ENCODE measurements at regions not wholly inside any gene's neighbourhood (a gene's known extent, or its start where the extent isn't known, plus 50 kb on each side); places are given as distances from the start of the nearest gene placed in this dataset.

DNA sequence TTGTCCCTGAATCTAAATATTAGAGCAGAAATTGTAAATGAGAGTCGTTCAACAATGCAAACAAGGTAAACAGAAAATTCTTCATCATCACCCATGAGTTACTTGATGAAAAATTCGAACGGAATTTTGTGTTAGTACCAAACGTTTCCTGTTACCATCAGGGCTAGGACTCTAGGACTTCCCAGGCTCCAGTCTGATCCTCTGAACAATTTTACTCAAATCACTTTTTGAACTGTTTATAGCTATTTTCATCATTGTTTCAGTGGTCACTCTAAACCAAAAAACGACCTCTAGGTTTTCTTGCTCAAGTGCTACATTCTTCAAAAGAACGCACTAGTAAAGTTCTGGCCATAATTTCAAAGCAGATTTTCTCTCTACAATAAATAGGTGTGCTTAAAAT lies 273.3 kb downstream of the MREG start:
- TF ChIP-seq BCL11A (IDR thresholded peaks at IDR 0.05; ENCODE audit: low read depth in 2 of 2, low read length in 2 of 2) (no peak), RAD21 (IDR thresholded peaks at IDR 0.05 in 1 of 2, conservative IDR thresholded peaks at IDR 0.05 in 1 of 2; ENCODE audit: low read depth in 2 of 2, low read length in 2 of 2) (no peak), GABPA (IDR thresholded peaks at IDR 0.05; ENCODE audit: borderline replicate concordance, insufficient read depth, low read length) (no peak), POLR2A (IDR thresholded peaks at IDR 0.05; ENCODE audit: control extremely low read depth in 1 of 2, low read depth in 2 of 2, low read length in 2 of 2) (no peak)
- TF ChIP-seq, protein P1, sequence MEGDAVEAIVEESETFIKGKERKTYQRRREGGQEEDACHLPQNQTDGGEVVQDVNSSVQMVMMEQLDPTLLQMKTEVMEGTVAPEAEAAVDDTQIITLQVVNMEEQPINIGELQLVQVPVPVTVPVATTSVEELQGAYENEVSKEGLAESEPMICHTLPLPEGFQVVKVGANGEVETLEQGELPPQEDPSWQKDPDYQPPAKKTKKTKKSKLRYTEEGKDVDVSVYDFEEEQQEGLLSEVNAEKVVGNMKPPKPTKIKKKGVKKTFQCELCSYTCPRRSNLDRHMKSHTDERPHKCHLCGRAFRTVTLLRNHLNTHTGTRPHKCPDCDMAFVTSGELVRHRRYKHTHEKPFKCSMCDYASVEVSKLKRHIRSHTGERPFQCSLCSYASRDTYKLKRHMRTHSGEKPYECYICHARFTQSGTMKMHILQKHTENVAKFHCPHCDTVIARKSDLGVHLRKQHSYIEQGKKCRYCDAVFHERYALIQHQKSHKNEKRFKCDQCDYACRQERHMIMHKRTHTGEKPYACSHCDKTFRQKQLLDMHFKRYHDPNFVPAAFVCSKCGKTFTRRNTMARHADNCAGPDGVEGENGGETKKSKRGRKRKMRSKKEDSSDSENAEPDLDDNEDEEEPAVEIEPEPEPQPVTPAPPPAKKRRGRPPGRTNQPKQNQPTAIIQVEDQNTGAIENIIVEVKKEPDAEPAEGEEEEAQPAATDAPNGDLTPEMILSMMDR (IDR thresholded peaks at IDR 0.05; ENCODE audit: control extremely low read depth in 1 of 3, insufficient read depth in 1 of 3, low read depth in 1 of 3, low read length in 3 of 3) = no peak

Data from H1 (cell line).